ENCODE measurements at regions not wholly inside any gene's neighbourhood (a gene's known extent, or its start where the extent isn't known, plus 50 kb on each side); places are given as distances from the start of the nearest gene placed in this dataset.

DNA sequence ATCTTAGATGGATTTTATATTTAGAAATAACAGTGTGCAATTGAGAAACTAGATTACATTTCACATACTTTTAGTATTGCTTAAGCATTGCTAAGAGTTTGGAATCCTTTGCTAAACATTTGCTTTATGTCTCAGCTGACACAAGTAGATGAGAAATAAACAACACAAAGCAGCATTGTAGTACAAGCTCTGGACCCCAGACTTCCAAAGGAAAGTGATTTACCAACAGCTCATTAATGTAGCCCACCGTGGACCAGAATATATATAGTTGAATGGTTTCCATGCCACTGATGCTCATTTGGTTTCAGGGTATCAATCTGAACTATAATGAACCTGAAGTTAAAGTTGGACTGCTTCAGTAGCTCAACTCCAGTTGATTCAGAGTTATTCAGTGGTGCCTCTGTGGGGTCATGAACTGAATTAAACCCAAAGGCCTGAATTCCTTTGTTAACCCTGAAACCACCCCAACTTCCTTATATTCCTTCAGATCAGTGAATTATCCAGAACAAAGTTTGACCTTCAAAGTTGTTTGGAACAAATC lies 132.1 kb upstream of the NEIL3 start:
- intact Hi-C loops (cut with DNase I; ENCODE audit: low total_unique reads) = no loop called here
- DNase-seq (ENCODE audit: low spot score in 2 of 2) = no peak

DNA sequence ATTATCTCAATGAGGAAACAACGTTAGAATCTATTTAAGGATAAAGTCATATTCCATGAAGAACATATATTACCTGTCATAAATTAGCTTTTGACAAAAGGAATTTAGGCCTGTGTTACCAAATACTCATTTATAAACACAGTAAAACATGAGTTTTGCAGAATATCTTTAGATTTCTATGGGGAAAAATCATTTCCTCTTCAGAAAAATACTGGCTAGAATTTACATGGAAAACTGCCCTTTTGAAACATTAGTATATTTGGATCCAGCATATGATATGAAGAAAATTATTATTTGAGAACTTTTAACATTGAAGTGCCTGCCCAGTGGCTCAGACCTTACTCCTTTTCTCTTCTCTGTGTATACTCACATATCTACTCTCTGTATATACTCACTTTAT lies 131.4 kb upstream of the NEIL3 start:
- no peak for TF ChIP-seq POLR2A (IDR thresholded peaks at IDR 0.05)
- TF ChIP-seq, protein P1, sequence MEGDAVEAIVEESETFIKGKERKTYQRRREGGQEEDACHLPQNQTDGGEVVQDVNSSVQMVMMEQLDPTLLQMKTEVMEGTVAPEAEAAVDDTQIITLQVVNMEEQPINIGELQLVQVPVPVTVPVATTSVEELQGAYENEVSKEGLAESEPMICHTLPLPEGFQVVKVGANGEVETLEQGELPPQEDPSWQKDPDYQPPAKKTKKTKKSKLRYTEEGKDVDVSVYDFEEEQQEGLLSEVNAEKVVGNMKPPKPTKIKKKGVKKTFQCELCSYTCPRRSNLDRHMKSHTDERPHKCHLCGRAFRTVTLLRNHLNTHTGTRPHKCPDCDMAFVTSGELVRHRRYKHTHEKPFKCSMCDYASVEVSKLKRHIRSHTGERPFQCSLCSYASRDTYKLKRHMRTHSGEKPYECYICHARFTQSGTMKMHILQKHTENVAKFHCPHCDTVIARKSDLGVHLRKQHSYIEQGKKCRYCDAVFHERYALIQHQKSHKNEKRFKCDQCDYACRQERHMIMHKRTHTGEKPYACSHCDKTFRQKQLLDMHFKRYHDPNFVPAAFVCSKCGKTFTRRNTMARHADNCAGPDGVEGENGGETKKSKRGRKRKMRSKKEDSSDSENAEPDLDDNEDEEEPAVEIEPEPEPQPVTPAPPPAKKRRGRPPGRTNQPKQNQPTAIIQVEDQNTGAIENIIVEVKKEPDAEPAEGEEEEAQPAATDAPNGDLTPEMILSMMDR (IDR thresholded peaks at IDR 0.05) = no peak
- H3K4me3 ChIP-seq (ENCODE audit: low read depth, poor library complexity, severe bottlenecking) = no peak overlapping the region
- intact Hi-C loops (cut with DNase I; ENCODE audit: low total_unique reads) = no loop called here
- 23 to 25% methylated on average over 1 of the region's 1 CpG for WGBS, 2 donors
- DNase-seq (ENCODE audit: low spot score in 2 of 2) = no peak

More for the DNA sequence above, 132.1 kb upstream of the NEIL3 start:
- TF ChIP-seq, protein P1 (IDR thresholded peaks at IDR 0.05) = no peak
- 48 to 52% methylated on average over 1 of the region's 1 CpG for WGBS, 2 donors
- H3K4me3 ChIP-seq (ENCODE audit: low read depth, poor library complexity, severe bottlenecking) = no peak overlapping the region

DNA sequence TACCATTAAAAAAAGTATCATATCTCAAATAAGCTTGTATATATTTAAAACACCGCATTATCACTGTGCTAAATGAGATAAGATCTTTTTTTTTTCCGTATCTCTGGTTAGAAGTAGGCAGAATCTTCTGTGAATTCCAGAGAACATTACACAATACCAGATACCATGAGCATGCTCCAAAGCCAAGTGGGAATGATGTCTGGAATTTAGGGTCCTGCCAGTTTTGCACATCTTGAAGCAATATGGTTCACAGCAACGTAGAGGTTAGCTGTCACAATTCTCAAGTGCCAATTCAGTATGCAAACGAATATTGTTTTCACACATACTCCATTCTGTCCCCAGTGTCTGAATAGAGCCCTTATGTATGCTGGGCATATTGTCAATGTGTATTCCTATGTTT lies 127.5 kb upstream of the NEIL3 start:
- H3K4me3 ChIP-seq (ENCODE audit: low read depth, poor library complexity, severe bottlenecking) = no peak overlapping the region
- DNase-seq (ENCODE audit: low spot score in 2 of 2) = no peak
- intact Hi-C loops (cut with DNase I; ENCODE audit: low total_unique reads) = no loop called here
- TF ChIP-seq, protein P1 (IDR thresholded peaks at IDR 0.05) = no peak
- no peak for TF ChIP-seq POLR2A (IDR thresholded peaks at IDR 0.05)
- 48 to 59% methylated on average over 4 of the region's 4 CpGs for WGBS, 2 donors

DNA sequence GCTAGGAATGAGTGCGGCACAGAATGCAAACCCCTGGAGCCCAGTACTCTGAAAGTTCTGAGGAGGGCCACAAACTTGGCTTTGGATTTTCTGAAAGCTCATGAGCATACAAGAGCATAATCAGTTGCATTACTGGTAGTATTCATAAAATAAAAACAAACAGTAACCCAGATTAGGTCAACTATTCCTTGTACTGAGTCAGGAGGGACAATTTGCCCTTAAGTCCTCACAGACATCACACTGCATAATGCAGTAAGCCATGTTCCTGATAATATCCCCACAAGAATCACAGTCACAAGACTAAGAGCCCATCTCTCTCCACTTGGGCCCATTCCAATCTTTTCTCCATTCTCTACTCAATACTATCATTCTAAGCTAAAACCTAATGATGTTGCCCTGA lies 126.9 kb upstream of the NEIL3 start:
- intact Hi-C loops (cut with DNase I; ENCODE audit: low total_unique reads) = no loop called here
- 85% methylated on average over 1 of the region's 1 CpG for WGBS, 2 donors
- DNase-seq (ENCODE audit: low spot score in 2 of 2) = no peak
- no peak overlapping the region for H3K4me3 ChIP-seq (ENCODE audit: low read depth, poor library complexity, severe bottlenecking)
- TF ChIP-seq, protein P1 (IDR thresholded peaks at IDR 0.05) = no peak
- TF ChIP-seq POLR2A (IDR thresholded peaks at IDR 0.05) = no peak

DNA sequence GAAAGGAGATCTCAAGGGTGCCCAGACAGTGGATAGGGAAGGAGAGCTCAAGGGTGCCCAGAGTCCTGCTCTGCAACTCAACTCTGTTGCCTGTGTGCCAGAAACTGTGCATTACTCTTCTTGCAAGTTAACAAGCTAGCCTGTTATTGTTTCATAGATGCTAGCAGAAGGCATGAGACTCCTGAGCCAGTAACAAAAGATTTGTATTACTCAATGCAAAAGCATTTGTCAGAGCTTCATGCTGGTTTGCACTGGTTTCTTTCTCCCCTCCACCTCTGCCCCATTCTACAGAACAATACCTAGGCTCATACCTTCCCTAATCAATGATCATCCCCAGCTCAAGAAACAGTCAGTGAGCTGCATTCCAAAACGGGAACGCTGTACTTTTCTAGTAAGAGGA lies 124.5 kb upstream of the NEIL3 start:
- WGBS, 2 donors = 77 to 81% methylated on average over 2 of the region's 2 CpGs
- intact Hi-C loops (cut with DNase I; ENCODE audit: low total_unique reads) = no loop called here
- DNase-seq (ENCODE audit: low spot score in 2 of 2) = no peak

DNA sequence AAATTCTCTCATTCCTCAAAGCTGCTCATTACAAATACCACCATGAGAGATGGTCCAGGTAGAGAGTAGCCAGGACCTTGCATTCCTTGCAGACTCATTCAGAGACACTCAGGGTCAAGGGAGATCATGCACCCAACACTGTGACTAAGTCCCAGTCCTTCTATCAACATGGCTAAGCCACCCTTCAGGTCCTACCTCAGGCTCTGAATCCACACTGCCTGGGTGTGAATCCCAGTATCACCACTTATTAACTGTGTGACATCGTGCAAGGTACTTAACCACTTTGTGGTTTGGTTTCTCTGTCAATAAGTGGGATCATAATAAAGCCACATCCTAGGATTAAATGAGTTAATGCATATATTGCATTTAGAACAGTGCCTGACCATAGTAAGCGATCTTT lies 124.1 kb upstream of the NEIL3 start:
- DNase-seq (ENCODE audit: low spot score in 2 of 2) = no peak

More for the DNA sequence above, 124.5 kb upstream of the NEIL3 start:
- TF ChIP-seq POLR2A (IDR thresholded peaks at IDR 0.05) = no peak
- TF ChIP-seq, protein P1 (IDR thresholded peaks at IDR 0.05) = no peak
- H3K4me3 ChIP-seq (ENCODE audit: low read depth, poor library complexity, severe bottlenecking) = no peak overlapping the region

More for the DNA sequence above, 124.1 kb upstream of the NEIL3 start:
- no peak for TF ChIP-seq POLR2A (IDR thresholded peaks at IDR 0.05)
- TF ChIP-seq, protein P1 (IDR thresholded peaks at IDR 0.05) = no peak
- H3K4me3 ChIP-seq (ENCODE audit: low read depth, poor library complexity, severe bottlenecking) = no peak overlapping the region
- intact Hi-C loops (cut with DNase I; ENCODE audit: low total_unique reads) = no loop called here
- 85 to 91% methylated on average over 2 of the region's 2 CpGs for WGBS, 2 donors
